ENCODE measurements at regions not wholly inside any gene's neighbourhood (a gene's known extent, or its start where the extent isn't known, plus 50 kb on each side); places are given as distances from the start of the nearest gene placed in this dataset.

DNA sequence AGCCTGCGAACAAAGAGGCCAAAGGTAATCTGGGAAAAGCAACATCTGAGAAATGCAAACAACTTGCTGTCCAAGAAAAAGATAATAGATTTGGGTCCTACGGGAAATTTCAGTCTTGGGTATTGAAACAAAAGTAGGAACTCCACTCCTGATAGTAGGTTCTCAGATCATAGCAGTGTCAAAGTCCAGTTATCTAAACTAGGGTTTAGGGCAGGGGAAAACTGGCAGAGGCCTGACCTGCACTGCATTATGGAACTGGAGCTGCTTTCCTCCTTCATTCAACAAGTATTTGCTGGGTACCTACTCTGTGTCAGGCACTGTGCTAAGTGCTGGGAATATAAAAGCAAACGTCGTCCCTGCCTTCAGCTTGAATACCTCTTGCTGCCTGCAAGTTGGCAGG, 60.7 kb upstream of the NGF start:
- TF ChIP-seq CTCF (conservative IDR thresholded peaks at IDR 0.05 in 1 of 2, IDR thresholded peaks at IDR 0.05 in 1 of 2; ENCODE audit: extremely low read depth in 1 of 2, insufficient read depth in 1 of 2, low read depth in 1 of 2, low read length in 2 of 2) = no peak
- TF ChIP-seq EZH2 (IDR thresholded peaks at IDR 0.05; ENCODE audit: borderline replicate concordance, low read length) = no peak

Measured in mammary epithelial cell (primary cell).